Left renal pelvis (tissue), 4 donors: ENCODE measurements at regions not wholly inside any gene's neighbourhood (a gene's known extent, or its start where the extent isn't known, plus 50 kb on each side); places are given as distances from the start of the nearest gene placed in this dataset.

Experiments used
- DNase-seq, 4 donors: peaks; one replicate each; pipeline ENCODE4 v3.0.0-alpha.2; 2013; ENCODE audit warnings: low read depth in 4 of 4, low spot score in 3 of 4

- no peak for DNase-seq
These were observed 166.5 kb upstream of the PPP1R2C start for GRCh38 chrX:42944381-42944998.

DNA sequence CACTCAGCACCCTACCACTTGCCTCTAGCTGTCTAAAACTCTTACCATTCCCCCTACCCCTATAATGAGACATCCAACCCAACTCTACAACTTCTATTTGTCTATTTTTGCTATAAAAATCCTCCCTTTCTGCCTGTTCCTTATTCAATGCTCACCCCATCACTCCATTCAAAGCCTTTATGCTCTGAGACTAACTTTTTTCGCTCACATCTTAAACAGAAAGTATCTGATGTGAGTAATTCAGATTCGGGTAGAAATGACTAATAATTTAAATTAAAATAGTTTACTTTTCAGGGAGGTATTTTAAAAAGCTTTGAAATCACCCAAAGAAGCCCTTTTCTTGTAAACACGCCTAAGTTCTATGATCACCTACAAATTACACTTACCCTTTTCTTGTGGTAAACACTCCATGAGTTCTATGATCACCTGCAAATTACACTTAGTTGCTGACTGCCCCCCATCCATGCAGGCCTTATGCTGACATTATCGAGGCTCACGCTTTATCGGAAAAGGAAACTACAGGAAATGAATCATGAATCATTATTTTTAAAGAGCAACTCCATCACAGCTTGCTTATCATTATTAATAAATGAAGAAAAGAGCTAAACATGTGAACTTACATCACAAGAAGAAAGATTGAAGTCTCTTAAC lies 168.7 kb upstream of the PPP1R2C start:
- no peak for DNase-seq

DNA sequence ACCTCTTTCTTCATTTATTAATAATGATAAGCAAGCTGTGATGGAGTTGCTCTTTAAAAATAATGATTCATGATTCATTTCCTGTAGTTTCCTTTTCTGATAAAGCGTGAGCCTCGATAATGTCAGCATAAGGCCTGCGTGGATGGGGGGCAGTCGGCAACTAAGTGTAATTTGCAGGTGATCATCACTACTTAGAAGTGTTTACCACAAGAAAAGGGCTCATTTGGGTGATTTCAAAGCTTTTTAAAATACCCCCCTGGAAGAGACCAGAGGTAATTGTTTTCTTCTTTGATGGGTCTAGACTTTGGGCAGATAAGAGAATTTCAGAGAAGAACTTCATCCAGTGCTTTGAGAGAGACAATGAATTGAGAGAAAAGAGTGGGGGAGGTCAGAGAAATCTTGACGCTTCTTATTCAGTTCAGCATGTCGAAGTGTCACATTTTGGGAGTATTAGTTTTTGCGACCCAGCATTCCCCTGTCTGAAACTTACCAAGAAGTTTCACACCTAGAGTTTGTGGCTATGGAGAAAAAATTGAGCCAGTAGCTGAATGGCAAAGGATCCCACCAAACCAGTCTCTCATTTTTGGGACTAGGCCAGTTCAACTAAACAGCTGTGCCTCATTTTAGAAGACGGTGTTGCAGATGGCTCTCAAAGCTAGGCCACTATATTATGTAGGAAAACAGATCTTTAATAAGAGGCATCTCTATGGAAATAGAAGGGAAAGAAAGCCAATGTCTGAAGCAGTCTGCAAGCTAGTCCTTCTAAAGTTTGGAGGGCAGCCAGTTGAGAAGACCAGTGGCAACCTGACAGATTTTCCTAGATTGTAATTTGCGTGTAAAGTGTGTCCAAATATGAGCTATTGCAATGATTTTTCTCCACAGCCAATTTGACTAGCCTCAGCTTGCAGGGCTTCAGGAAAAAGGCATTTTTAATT lies 171.0 kb upstream of the PPP1R2C start:
- DNase-seq = no peak

DNA sequence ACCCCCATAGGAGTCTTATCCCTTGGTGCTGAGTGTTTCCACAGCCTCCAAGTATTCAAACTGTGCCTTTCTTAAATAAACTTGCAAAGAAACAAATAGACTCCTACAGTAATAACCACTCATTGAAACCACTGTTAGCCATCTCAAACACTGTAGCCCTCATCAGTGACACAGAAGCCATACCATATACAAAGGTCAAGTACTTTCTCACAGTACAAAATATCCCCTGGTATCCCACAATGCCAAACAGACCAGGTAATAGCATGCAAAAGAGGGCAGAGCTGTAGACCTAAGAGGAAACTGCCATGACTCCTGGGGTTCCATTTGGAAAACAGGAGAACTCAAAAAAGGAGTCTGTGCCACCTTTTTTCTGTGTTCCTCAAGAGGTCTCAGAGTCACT lies 173.8 kb upstream of the PPP1R2C start:
- DNase-seq = no peak

- no peak for DNase-seq
These were observed 174.7 kb upstream of the PPP1R2C start for GRCh38 chrX:42952621-42953020.

- DNase-seq = no peak
These were observed 176.9 kb upstream of the PPP1R2C start for GRCh38 chrX:42954880-42955279.

DNA sequence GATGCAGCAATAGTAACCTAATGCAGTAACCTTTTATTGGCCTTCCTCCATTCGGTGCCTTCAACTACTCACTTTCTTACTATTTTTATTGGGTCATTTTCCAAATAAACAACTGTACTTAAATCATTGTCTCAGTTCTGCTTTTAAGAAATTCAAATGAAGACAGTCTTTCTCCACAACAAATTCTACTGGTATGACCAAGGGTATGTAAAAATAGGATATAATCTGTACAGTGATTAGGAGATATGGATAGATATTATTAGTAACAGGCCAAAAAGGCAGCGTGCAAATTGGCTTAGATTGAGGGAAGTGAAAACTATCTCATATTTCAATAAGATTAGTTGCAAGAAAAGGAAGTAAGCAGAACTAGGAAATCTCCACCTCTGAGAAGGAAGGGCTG lies 177.4 kb upstream of the PPP1R2C start:
- DNase-seq = no peak

DNA sequence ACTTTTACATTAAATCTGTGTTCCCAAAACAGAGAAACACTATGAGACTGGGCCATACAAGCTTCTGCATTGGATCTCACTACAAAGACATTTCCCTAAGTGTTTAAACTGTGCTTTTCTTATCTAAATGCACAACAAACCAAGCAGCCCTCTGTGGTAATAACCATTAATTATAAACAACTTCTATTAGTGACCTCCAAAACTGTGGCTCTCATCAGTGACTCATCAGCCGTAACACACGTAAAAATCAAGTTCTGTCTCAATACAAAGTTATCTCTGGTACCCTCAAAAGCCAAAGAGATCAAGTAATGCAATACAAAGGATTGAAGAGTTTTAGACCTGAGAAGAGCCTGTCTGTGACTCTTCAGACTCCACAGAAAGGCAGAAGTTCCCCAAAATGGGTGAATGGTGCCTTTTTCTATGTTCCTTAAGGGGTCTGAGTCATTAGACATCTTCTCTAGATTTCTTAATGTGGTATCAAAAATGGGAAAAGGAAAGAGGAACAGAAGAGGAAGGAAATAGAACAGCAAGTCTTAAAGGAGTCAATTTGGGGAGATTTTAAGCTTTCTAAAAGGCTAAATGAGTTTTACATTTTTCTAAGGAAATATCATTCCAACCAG lies 189.8 kb upstream of the PPP1R2C start:
- DNase-seq = no peak

- DNase-seq = no peak
These were observed 195.4 kb upstream of the PPP1R2C start for GRCh38 chrX:42973321-42973720.

DNA sequence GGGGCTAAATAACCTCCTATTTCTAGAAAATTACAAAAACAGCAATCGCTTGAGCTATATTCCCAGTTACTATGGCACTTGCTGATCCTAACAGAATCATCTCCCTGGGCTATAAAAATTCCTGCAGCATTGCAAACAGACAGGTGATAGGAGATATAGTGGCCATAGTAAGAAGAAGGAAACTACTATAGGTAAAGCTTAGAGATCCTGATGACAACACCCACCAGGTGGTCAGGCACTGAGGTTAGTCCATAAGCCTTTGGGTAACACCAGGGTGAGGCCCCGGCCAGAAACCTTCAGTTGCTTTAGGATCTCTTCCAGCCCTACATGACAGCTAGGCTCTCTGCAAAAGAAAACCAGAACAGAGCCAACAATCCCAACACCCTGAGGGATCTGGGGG lies 197.9 kb upstream of the PPP1R2C start:
- no peak for DNase-seq

DNA sequence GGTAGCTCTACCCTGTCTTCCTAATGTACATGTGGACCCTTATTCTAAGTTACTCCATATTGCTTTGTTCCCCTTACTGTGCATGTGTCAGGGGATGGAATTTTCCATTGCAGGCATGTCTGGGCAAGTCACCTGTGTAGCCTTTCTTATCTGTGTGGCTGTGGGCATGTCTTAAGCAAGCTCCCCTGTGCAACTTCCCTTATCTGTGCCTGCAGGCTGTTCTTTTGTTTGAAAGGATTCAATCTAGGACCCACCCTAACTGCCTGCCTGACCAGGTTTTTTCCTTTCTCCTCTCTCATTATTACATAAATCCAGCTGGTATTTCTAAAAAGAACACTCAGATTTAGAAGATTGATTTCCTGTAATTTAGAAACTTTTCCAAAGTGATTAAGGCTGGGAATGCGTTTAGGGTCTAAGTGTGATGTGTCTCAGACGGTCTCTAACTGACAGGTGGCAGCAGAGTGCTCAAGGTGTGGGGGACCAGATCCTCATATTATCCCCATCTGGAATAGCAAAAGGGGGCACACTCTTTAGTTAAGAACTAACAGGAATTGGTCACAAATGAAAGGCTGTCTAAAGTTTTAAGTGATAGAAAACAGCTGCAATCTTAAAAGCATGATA lies 198.9 kb upstream of the PPP1R2C start:
- DNase-seq = no peak

DNA sequence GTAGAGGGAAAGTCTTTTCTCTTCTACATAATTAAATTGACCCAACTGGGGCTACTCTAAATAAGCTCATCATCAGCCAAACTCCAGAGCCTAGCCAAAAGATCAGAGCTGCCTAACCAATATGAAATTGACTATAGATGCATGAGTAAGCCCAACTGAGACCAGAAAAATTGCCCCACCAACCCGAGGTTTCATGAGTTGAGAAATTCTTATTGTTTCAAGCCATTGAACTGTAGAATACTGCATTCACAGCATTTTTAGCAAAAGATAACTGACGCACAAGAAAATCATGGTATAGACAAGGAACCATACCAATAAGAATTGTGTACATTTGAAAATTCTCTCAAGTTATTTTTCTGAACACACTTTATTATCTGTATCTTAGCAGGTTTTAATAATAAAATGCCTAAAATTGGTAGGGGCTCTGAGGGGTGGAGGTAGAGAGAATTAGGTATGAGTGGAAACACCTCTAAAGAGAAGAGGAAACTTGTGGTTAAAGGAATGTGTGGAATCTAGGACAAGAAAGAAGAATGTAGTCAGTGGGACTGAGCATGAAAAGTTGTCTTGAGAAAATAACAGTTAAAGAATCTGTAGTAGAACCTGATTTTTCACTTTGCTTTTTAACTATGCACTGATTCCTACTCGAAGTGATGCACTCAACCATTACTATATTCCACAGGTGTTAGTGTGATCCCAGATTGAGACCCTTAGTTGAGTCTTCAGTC lies 200.9 kb upstream of the PPP1R2C start:
- no peak for DNase-seq

GRCh38 chrX:42988700-42989099 lies 210.7 kb upstream of the PPP1R2C start:
- DNase-seq = no peak

- no peak for DNase-seq
These were observed 214.4 kb upstream of the PPP1R2C start for GRCh38 chrX:42992199-42992943.

GRCh38 chrX:42996861-42997260 lies 218.9 kb upstream of the PPP1R2C start:
- no peak for DNase-seq

DNA sequence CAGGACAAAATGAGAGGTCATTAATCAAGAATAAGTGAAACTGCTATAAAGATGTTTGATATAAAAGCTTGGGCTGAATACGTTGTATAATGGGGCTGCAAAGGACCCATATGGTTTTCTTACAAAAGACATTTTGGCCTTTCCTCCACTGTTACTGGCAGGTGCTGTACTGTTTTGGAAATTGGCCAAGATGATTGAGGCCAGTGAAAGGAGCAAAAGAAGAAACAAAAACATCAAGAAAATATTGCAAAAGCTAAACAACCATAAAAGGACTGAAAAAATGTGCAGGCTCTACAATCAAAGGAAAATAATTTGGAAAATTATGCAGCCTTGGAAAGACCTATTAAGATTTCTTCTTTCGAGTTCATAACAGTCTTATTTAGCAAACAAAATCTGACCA lies 222.2 kb upstream of the PPP1R2C start:
- no peak for DNase-seq

DNA sequence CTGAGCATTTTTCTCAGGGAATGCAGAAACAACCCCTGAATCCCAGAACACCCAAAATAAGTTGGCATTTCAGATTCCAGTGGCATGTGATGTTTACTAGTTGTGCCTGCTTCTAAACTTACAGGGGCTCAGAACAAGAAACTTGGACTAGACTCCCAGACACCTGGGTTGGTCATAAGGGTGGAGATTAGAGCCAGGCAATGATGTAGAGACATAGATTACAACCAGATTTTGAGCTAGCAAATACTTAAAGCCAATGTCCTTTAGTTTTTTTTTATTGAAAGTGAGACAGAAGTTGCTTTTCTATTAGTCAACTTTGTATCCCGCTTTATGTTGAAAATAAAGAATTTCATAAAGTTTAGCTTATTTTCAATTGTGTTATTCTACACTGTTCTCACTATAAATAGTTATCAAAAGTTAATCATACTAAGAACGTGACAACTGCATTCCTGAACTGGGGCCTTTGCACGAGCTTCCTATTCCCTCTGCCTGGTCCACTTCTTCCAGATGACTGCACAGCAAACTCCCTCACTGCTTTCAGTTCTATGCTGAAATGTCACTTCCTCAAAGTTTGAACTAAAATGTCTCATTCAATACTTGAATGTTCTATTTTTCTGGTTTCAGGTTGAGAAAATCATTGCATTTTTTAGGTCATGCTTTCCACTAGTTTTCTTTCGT lies 224.7 kb upstream of the PPP1R2C start:
- no peak for DNase-seq

DNA sequence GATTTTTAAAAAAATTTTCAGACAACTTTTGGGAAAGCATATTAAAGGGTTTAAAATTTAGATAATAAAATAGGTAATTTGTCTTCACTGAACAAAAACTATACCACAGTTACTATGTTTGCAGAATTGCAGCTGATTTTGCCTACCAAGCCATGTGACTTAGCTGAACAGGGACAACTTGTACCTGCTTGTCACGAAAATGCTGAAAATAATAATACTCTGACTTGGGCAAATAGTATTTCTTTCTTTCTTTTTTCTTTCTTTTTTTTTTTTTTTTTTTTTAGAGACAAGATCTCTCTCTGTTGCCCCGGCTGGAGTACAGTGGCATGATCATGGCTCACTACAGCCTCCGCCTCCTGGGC lies 225.2 kb upstream of the PPP1R2C start:
- no peak for DNase-seq

DNA sequence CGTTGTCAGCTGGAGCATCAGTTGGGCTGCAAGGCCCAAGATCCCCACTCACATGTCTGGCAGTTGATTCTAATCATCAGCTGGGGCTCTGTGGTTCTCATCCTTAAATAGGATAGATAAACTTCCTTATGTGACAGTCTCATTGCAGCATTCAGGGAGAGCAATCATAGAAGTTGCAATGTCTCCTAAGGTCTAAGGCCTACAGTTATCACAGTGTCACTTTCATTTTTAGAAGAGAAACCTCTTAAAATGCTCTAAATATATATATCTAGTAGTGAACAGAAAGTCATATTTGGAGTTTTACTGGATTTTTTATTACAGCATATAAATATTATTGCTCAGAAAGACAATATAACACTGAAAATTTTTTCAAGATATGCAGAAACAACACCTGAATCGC lies 226.0 kb upstream of the PPP1R2C start:
- no peak for DNase-seq
